ENCODE measurements at regions not wholly inside any gene's neighbourhood (a gene's known extent, or its start where the extent isn't known, plus 50 kb on each side); places are given as distances from the start of the nearest gene placed in this dataset.

DNA sequence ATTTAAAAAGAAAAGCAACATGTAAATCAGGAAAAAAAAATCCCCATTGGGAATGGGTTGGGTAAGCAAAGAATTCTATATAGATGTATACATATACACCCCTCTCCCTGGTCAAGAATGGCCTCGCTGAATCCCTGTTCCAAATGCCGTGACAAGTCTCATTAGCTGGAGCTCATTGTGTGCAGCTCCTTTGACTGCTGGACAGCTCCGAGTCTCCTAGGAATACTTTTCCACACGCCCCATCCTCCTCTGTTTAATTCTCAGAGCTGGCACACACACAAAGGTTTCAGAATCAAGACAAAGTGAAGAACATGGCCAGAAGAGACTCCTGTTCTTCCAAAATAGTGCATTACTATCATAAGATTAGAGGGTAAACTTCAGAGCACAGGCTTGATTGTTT lies 130.9 kb upstream of the MKLN1 start:
- no peaks in the 10 kb centered on the region for H3K27me3 Mint-ChIP-seq
- H3K27ac Mint-ChIP-seq = no peak overlapping the region
- no peaks in the 10 kb centered on the region for H3K9me3 Mint-ChIP-seq (ENCODE audit: low read depth)
- H3K36me3 Mint-ChIP-seq (ENCODE audit: insufficient read depth) = no peaks in the 10 kb centered on the region
- DNase-seq (ENCODE audit: low spot score, unreplicated experiment) = no peak
- peaks cover 5% of the 10 kb centered on the region for H3K4me1 Mint-ChIP-seq (ENCODE audit: low read depth)
- no peak for TF ChIP-seq CTCF (IDR thresholded peaks at IDR 0.05; ENCODE audit: unreplicated experiment)
- no peak overlapping the region for H3K4me3 Mint-ChIP-seq (ENCODE audit: low read depth)

GRCh38 chr7:131197920-131198615 lies 129.6 kb upstream of the MKLN1 start:
- Mint-ChIP-seq H3K9me3 (ENCODE audit: low read depth) (no peaks in the 10 kb centered on the region), H3K27me3 (no peaks in the 10 kb centered on the region), H3K36me3 (ENCODE audit: insufficient read depth) (no peaks in the 10 kb centered on the region), H3K4me1 (ENCODE audit: low read depth) (peaks cover 5% of the 10 kb centered on the region), H3K27ac (no peak overlapping the region), H3K4me3 (ENCODE audit: low read depth) (no peak overlapping the region)
- no peak for DNase-seq (ENCODE audit: low spot score, unreplicated experiment)
- TF ChIP-seq CTCF (IDR thresholded peaks at IDR 0.05; ENCODE audit: unreplicated experiment) = no peak

GRCh38 chr7:131202451-131202850 lies 125.2 kb upstream of the MKLN1 start:
- no peaks in the 10 kb centered on the region for H3K4me1 Mint-ChIP-seq (ENCODE audit: low read depth)
- H3K27me3 Mint-ChIP-seq = no peaks in the 10 kb centered on the region
- no peak for DNase-seq (ENCODE audit: low spot score, unreplicated experiment)

GRCh38 chr7:131203291-131203976 lies 124.2 kb upstream of the MKLN1 start:
- H3K27ac Mint-ChIP-seq = no peak overlapping the region
- TF ChIP-seq CTCF (IDR thresholded peaks at IDR 0.05; ENCODE audit: unreplicated experiment) = no peak
- no peak overlapping the region for H3K4me3 Mint-ChIP-seq (ENCODE audit: low read depth)
- DNase-seq (ENCODE audit: low spot score, unreplicated experiment) = no peak
- H3K36me3 Mint-ChIP-seq (ENCODE audit: insufficient read depth) = no peaks in the 10 kb centered on the region
- no peaks in the 10 kb centered on the region for H3K27me3 Mint-ChIP-seq
- no peaks in the 10 kb centered on the region for H3K4me1 Mint-ChIP-seq (ENCODE audit: low read depth)
- no peaks in the 10 kb centered on the region for H3K9me3 Mint-ChIP-seq (ENCODE audit: low read depth)

More at GRCh38 chr7:131202451-131202850, 125.2 kb upstream of the MKLN1 start:
- no peak for TF ChIP-seq CTCF (IDR thresholded peaks at IDR 0.05; ENCODE audit: unreplicated experiment)
- Mint-ChIP-seq H3K36me3 (ENCODE audit: insufficient read depth) (no peaks in the 10 kb centered on the region), H3K4me3 (ENCODE audit: low read depth) (no peak overlapping the region), H3K9me3 (ENCODE audit: low read depth) (no peaks in the 10 kb centered on the region), H3K27ac (no peak overlapping the region)

DNA sequence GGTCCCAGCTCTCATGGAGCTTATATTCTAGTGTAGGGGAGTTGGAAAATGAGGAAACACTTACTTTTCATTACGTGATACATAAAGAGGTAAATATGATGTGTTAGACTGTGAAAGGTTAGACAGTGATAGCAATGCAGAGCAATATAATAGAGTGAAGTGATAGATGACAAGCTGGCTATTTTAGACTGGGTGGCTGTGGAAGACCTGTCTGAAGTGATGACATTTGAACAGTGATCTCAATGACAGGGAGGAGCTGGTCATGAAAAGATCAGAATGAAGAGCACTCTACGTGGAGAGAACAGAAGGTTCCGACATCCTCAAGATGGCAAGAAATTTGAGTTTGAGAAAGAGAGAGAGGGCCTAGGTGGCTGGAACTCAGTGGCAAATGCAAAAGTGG lies 118.9 kb upstream of the MKLN1 start:
- Mint-ChIP-seq H3K27me3 (no peaks in the 10 kb centered on the region), H3K27ac (no peak overlapping the region), H3K9me3 (ENCODE audit: low read depth) (no peaks in the 10 kb centered on the region), H3K4me3 (ENCODE audit: low read depth) (no peak overlapping the region), H3K36me3 (ENCODE audit: insufficient read depth) (no peaks in the 10 kb centered on the region), H3K4me1 (ENCODE audit: low read depth) (no peaks in the 10 kb centered on the region)
- DNase-seq (ENCODE audit: low spot score, unreplicated experiment) = no peak
- no peak for TF ChIP-seq CTCF (IDR thresholded peaks at IDR 0.05; ENCODE audit: unreplicated experiment)
